SK-N-MC (cell line): ENCODE measurements at regions not wholly inside any gene's neighbourhood (a gene's known extent, or its start where the extent isn't known, plus 50 kb on each side); places are given as distances from the start of the nearest gene placed in this dataset.

Source experiments
- DNase-seq: peaks from one replicate; pipeline ENCODE4 v3.0.0-alpha.2; 2011; ENCODE audit warnings: low read depth, low spot score
- H3K27ac ChIP-seq: fragments of 200-600 bp; sonication (generic); 2 replicates; pipeline ENCODE4 v1.5.1; 2016; ENCODE audit warnings: mixed run types
- H3K36me3 ChIP-seq: fragments of 200-600 bp; sonication (generic); 2 replicates; pipeline ENCODE4 v1.6.1; 2017; ENCODE audit warnings: antibody characterized with exemption, low read length, mixed read lengths; ENCODE audit not compliant: insufficient read depth
- H3K4me3 ChIP-seq: fragments of 200-600 bp; sonication (generic); 2 replicates; pipeline ENCODE4 v1.5.1; 2016
- H3K9ac ChIP-seq: fragments of 200-600 bp; sonication (generic); 2 replicates; pipeline ENCODE4 v1.8.0; 2017; ENCODE audit warnings: mixed run types, mixed read lengths; ENCODE audit not compliant: insufficient read length
- H3K9me3 ChIP-seq: fragments of 200-600 bp; sonication (generic); 2 replicates; pipeline ENCODE4 v1.6.1; 2017; ENCODE audit warnings: low read depth, mild to moderate bottlenecking, antibody characterized with exemption, low read length, moderate library complexity, mixed read lengths
- EZH2 ChIP-seq: fragments of 200-600 bp; sonication (generic); IDR thresholded peaks from one replicate; pipeline ENCODE4 v1.6.1; 2017; ENCODE audit warnings: antibody characterized with exemption
- FOXP2 ChIP-seq: optimal IDR thresholded peaks from 2 replicates; pipeline ENCODE3; 2011; ENCODE audit warnings: mild to moderate bottlenecking, moderate library complexity; ENCODE audit not compliant: insufficient read depth; ENCODE audit errors: extremely low read length, control extremely low read depth
- POLR2AphosphoS5 ChIP-seq: IDR thresholded peaks from 2 replicates; pipeline ENCODE4 v1.6.1; 2012; ENCODE audit warnings: mild to moderate bottlenecking, low read depth, low read length, borderline replicate concordance

- no peak overlapping the region for H3K27ac ChIP-seq
- TF ChIP-seq POLR2AphosphoS5 (no peak), EZH2 (no peak), FOXP2 (no peak)
- H3K9me3 ChIP-seq, result no peaks in the 10 kb centered on the region
- H3K9ac ChIP-seq, result no peak overlapping the region
- H3K36me3 ChIP-seq, result no peaks in the 10 kb centered on the region
- no peak overlapping the region for H3K4me3 ChIP-seq
- no peak for DNase-seq
These were observed 85.5 kb upstream of the TDRD3 start for GRCh38 chr13:60311527-60311926.

DNA sequence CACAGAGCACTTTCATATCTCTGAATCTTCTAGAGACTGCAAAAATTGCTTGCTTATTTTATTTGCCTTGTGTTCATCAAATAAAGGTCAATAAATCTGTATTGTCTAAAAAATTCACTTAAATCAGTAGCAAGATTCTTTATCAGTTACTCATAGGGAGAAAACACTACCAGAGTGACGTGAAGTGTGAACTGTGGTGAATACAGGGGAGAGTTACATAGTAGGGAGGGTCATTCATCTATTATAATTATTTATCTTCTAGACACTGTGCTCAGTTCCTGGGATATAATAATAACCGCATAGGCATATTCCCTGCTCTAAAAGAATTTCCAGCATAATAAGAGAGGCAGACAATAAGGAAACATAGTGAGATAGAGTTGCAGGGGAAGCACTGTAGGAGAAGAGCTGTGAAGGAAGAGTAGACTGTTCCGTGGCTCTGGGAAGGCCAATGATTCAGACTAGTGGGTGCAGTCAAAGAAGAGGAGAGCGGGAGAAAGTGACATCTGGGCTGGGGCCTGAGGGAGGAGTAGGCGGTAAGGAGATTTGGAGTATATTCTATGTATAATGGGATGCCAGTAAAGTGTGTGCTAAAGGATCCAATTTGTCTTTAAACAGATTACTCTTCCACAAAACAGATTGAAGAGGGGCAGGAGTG, 84.0 kb upstream of the TDRD3 start:
- DNase-seq, result no peak
- H3K9me3 ChIP-seq, result no peaks in the 10 kb centered on the region
- TF ChIP-seq EZH2 (no peak), POLR2AphosphoS5 (no peak), FOXP2 (no peak)
- H3K4me3 ChIP-seq, result no peak overlapping the region
- H3K36me3 ChIP-seq, result no peaks in the 10 kb centered on the region
- no peak overlapping the region for H3K27ac ChIP-seq
- H3K9ac ChIP-seq, result no peak overlapping the region

DNA sequence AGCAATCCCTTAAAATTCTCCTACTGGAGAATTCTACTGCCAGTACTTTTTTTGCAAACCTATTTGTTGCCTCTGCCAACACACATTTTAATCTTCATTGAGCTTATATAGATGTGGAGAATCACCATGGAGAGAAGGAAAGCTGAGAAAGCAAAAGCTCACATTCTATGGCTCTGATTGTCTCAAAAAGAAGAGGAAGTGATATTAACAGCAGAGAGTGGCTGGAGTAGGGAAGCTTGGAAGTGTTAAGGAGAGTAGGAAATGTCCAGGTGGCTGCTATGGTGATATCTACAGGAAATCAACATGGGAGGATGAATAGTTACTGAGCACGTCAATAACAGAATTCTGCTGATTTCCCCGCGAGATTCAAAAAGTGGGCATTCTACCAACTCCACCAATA, 78.8 kb upstream of the TDRD3 start:
- Histone ChIP-seq H3K9ac (no peak overlapping the region), H3K9me3 (no peaks in the 10 kb centered on the region), H3K27ac (no peak overlapping the region), H3K4me3 (no peak overlapping the region), H3K36me3 (no peaks in the 10 kb centered on the region)
- TF ChIP-seq EZH2, result no peak
- no peak for TF ChIP-seq POLR2AphosphoS5
- TF ChIP-seq FOXP2, result no peak
- DNase-seq, result no peak

GRCh38 chr13:60324131-60324530, 72.9 kb upstream of the TDRD3 start:
- DNase-seq, result no peak
- Histone ChIP-seq H3K36me3 (no peaks in the 10 kb centered on the region), H3K9me3 (no peaks in the 10 kb centered on the region), H3K27ac (no peak overlapping the region), H3K9ac (no peak overlapping the region), H3K4me3 (no peak overlapping the region)
- TF ChIP-seq EZH2, result no peak
- no peak for TF ChIP-seq FOXP2
- TF ChIP-seq POLR2AphosphoS5, result no peak

DNA sequence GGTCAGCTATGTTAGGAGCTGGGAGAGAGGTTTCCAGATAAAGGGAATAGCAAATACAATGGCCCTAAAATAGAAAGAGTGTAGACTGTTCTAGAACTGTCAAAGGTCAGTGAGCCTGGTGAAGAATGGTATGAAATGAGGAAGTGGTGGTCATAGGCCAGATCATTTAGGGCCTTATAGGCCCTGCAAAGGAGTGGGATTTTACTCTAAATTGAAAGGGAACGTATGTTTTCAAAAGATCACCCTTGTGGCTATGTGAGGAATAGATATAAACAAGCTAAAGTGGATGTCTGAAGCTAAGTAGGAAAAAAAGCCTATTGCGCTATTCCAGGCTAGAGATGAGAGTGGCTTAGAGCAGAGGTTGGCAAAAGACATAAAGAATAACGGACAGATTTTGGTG, 70.7 kb upstream of the TDRD3 start:
- no peak overlapping the region for H3K9ac ChIP-seq
- H3K36me3 ChIP-seq, result no peaks in the 10 kb centered on the region
- H3K4me3 ChIP-seq, result no peak overlapping the region
- no peaks in the 10 kb centered on the region for H3K9me3 ChIP-seq
- H3K27ac ChIP-seq, result no peak overlapping the region
- DNase-seq, result no peak
- TF ChIP-seq EZH2 (no peak), FOXP2 (no peak), POLR2AphosphoS5 (no peak)

- peaks cover under 1% of the 10 kb centered on the region; the same call in 1 of the 2 replicates for H3K36me3 ChIP-seq
These were observed 69.5 kb upstream of the TDRD3 start for GRCh38 chr13:60327511-60327910.

DNA sequence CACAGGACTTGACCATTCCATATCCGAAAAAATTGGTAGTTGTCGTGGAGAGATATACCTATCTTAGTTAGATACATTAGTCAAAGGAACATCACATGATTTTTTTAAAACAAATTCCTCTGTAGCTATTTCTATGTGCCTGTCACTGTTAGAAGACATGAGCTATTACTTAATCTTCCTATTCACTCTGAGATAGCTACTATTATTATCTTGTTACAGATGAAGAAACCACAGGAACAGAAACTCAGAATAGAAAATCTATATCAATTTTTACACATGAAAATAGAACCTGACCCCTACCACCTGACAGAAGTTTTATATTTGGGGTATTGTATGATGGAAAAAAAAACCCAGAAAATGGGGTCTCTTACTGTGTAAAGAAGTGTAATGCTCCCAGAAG, 68.9 kb upstream of the TDRD3 start:
- Histone ChIP-seq H3K27ac (peak overlapping the region; percentile 82), H3K4me3 (no peak overlapping the region), H3K9ac (no peak overlapping the region), H3K36me3 (peaks cover 7% of the 10 kb centered on the region; the same call in 1 of the 2 replicates), H3K9me3 (peaks cover 6% of the 10 kb centered on the region; the same call in 1 of the 2 replicates)
- TF ChIP-seq FOXP2 (no peak), POLR2AphosphoS5 (no peak), EZH2 (no peak)
- DNase-seq, result no peak

More at GRCh38 chr13:60327511-60327910, 69.5 kb upstream of the TDRD3 start:
- no peak for DNase-seq
- Histone ChIP-seq H3K4me3 (no peak overlapping the region), H3K9me3 (0 out of 2 replicates have a peak, but pooled peaks cover under 1% of the 10 kb centered on the region), H3K27ac (peak overlapping the region; percentile 82), H3K9ac (no peak overlapping the region)
- TF ChIP-seq POLR2AphosphoS5 (no peak), FOXP2 (no peak), EZH2 (no peak)

- H3K27ac ChIP-seq, result peak overlapping the region; percentile 82
- no peak for DNase-seq
These were observed 67.6 kb upstream of the TDRD3 start for GRCh38 chr13:60329221-60329923.

More at GRCh38 chr13:60329221-60329923, 67.6 kb upstream of the TDRD3 start:
- TF ChIP-seq POLR2AphosphoS5, result no peak
- Histone ChIP-seq H3K36me3 (peaks cover 10% of the 10 kb centered on the region; the same call in 1 of the 2 replicates), H3K9me3 (peaks cover 10% of the 10 kb centered on the region; the same call in 1 of the 2 replicates), H3K9ac (peak overlapping the region; percentile 45), H3K4me3 (no peak overlapping the region)
